ENCODE measurements at regions not wholly inside any gene's neighbourhood (a gene's known extent, or its start where the extent isn't known, plus 50 kb on each side); places are given as distances from the start of the nearest gene placed in this dataset.

DNA sequence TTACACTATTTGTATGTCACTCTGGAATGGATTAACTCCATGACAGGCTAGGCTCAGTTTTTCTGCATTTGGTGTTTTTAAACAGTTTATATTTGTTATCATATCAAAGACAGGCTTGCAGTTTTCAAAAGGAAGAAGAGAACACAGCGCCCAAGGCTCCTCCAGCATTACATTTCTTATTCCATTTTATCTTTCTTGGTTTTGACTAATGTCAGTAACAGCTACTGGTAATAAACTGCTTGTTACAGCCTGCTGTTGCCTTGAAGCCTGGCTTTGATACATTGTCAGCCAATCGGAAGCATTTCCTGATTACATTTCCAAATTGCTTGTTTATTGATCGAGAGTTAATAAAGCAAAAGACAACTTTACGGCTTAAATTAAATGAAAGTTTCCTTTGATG lies 166.0 kb upstream of the MDFIC start:
- no peak for DNase-seq (ENCODE audit: low read depth)

GRCh38 chr7:114758661-114759227 lies 163.2 kb upstream of the MDFIC start:
- DNase-seq (ENCODE audit: low read depth): no peak

DNA sequence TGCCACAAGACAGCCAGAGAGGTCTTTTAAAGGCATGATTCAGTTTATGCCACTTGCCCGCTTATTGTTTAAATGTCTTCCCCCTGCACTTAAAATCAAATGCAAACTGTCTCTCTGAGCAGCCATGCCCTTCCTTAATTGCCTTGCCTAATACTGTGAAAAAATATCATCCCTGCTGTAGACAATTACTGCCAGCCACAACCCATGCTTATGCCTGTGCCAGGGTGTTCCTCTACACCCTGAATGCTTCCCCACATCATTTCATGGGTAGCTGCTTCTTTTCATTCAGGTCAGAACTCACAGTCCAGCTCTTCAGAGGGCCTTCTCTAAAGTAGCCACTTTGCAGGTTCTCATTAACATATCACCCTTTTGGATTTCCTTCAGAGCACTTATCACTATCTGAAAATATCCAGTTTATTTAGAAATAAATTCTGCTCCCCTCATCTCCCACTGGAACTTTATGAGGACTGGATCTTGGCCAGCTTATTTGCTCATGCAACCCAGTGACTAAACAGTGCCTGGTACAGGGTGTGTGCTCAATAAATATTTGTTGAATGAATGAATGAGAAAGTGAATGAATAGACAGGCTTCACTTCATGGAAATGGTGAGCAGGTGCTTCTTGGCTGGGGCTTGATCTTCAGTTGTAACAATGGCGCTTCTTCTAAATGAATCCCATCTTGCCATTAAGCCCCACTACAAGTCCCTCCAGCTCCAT lies 162.4 kb upstream of the MDFIC start:
- DNase-seq (ENCODE audit: low read depth): peak; percentile 21

GRCh38 chr7:114760477-114760876 lies 161.4 kb upstream of the MDFIC start:
- DNase-seq (ENCODE audit: low read depth): no peak

- DNase-seq (ENCODE audit: low read depth): no peak
Measured at GRCh38 chr7:114761973-114762372, 159.9 kb upstream of the MDFIC start.

DNA sequence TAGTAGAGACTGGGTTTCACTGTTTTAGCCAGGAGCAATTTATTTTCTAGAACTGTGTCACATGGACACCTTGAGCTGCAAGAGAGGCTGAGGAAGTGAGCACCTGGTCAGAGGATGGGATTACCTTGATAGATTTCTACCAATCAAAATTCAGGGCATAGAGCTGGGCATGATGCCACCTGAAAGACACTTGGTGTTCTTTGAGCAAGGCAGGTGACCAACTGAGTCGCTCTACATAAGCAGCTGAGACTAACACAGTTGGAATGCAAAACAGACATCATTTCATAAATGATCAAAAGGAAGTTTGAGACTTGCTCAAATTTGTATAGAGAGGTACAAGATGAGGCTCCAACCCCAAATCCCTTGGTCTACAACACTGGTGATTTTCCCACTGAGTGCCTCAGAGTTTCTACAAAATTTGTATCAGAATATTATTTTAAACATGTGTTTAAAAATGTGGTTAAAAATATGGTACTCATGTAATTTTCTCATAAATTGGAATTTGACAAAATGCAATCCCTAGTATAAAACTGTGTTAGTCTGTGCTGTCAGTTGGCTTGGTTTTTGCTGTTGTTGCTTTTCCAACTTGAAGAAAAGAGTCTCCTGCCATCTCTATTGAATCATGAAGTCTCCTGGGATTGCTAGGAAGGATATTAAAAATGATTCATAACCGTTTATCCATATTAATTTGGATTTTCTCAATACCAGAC lies 156.4 kb upstream of the MDFIC start:
- no peak for DNase-seq (ENCODE audit: low read depth)

DNA sequence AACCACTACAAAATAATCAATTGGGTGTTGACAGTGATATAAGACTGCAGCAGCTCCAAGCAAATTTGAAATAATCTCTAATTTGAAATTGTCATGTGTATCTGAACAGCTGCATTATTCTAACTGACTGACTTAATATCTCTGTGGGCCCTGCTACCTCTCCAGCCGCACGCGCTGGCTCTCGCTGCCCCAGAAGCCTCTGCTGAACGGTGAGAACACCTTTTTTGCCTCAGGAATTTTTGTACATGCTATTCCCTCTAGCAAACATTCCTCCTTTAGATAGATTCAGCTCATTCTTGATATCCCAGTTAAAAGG lies 155.9 kb upstream of the MDFIC start:
- no peak for DNase-seq (ENCODE audit: low read depth)

GRCh38 chr7:114777288-114777687 lies 144.6 kb upstream of the MDFIC start:
- DNase-seq (ENCODE audit: low read depth): no peak

DNA sequence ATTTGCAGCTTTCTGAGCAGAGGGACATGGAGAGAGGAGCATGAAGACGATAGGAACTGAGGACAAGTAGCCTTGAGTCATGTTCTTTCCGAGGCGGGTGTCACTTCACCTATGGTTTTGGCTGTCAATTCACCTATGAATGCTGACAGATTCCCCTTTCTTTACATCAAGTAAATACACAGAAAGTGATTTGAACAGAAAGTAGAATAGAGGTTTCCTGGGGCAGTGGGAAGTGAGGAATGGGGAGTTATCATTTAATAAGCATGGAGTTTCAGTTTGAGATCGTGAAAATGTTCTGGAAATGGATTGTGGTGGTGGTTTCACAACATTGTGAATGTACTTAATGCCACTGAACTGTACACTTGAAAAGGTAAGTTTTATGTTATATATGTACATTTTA lies 138.4 kb upstream of the MDFIC start:
- DNase-seq (ENCODE audit: low read depth): no peak

GRCh38 chr7:114784177-114784576 lies 137.7 kb upstream of the MDFIC start:
- DNase-seq (ENCODE audit: low read depth): no peak

DNA sequence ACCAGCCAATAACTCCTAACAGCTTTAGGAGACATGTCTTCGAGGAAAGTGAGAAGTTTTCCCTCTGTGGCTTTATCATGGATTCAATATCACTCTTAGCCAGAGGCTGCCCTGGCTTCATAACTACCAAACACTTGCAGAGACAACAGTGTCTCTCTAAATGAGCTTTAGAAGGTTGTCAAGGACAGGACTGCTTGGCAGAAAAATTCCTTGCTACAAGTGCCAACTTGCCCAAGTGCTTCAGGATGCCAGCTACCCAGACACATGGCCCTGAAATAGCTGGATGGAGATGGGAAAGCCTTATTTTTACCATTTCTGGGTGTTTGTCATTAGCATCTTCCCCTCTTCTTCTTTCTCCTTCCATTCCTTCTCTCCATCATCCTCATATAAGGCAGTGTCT lies 137.1 kb upstream of the MDFIC start:
- no peak for DNase-seq (ENCODE audit: low read depth)

- no peak for DNase-seq (ENCODE audit: low read depth)
Measured at GRCh38 chr7:114785496-114785895, 136.4 kb upstream of the MDFIC start.

- DNase-seq (ENCODE audit: low read depth): no peak
Measured at GRCh38 chr7:114786455-114786854, 135.4 kb upstream of the MDFIC start.

- DNase-seq (ENCODE audit: low read depth): no peak
Measured at GRCh38 chr7:114787556-114787955, 134.3 kb upstream of the MDFIC start.

DNA sequence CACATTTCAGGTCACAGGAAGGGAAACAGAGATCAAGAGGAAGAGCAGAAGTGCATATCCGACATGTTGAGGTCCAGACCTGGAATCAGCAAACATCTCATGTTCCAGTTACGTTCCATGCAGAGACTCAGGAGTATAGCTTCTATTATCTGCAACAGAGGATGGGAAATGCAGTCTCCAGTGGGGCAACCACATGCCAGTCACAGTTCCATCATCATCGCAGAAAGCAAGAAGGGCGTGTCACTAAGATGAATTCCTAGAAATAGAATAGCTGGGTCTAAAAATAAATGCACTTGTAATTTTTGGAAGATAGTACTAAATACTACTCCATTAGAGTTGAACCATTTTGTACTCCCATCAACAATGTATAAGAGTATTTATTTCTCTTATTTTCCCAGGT lies 133.2 kb upstream of the MDFIC start:
- no peak for DNase-seq (ENCODE audit: low read depth)

DNA sequence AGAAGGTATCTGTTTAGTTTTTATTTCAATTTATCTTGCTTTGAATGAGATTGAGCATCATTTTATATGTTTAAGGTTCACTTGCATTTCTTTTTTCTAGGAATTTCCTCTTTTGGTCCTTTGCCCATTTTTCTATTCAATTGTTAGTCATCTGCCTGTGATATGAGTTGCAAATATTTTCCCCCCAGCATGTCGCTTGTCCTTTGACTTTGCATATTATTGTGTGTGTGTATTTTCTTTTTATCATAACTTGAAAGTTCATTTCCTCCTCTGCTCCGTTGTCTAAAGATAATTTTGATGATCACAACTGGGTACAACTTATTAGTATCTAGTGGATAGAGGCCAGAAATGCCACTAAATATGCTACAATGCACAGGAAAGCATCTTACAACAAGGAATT lies 132.7 kb upstream of the MDFIC start:
- peak; percentile 42 for DNase-seq (ENCODE audit: low read depth)

GRCh38 chr7:114789871-114790311 lies 132.0 kb upstream of the MDFIC start:
- peak; percentile 83 for DNase-seq (ENCODE audit: low read depth)

GRCh38 chr7:114790521-114790920 lies 131.4 kb upstream of the MDFIC start:
- no peak for DNase-seq (ENCODE audit: low read depth)

GRCh38 chr7:114791771-114792170 lies 130.1 kb upstream of the MDFIC start:
- DNase-seq (ENCODE audit: low read depth): no peak

DNA sequence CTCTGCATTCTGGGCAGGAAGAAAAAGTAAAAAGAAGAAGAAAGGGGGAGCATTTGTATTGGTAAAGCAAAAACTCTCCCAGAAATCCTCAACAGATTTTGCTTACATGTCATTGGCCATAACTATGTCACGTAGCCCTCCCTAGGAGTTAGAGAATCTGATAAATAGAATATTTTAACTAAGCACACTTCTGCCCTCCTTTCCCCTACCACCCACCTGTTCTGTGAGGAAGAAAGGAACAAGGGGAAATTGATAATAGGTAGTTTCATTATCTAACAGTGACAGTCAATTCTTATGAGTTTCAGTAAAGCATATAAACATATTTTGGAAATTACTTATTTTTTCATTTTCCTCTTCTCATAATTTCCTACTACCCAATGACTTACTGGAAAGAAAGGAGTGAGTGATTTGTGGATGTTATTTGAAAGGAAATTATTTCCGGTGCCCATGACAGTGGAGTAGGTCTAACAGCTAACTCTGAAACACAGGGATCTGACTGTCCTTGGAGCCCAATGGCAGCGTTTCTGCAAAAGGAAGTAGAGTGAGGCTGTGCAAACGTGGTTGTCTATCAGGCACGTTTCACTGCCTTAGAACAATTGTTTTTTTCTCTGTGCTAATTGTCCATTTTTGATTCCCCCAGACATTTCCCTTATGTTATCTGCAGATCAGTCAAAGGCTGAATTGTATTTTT lies 128.6 kb upstream of the MDFIC start:
- no peak for DNase-seq (ENCODE audit: low read depth)

- DNase-seq (ENCODE audit: low read depth): no peak
Measured at GRCh38 chr7:114795475-114795874, 126.4 kb upstream of the MDFIC start.

DNA sequence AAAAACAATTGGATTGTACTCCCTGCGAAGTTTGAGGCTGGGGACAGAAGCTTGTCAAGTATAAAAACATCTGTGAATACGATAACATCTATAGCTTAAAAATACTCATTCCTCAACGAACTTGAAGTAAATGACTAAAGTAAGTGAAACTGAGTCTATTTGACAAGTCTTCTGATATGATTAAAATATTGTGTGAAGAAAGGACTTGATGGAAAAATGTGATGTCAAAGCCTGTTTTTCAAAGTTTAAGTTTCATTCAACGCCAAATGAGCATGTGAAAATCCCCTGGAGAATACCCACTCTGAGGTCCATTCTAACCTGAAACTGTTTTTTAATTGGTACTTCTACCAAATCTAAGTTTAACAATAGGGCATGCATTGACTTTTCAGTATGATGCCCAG lies 122.3 kb upstream of the MDFIC start:
- no peak for DNase-seq (ENCODE audit: low read depth)

- no peak for DNase-seq (ENCODE audit: low read depth)
Measured at GRCh38 chr7:114802632-114803031, 119.3 kb upstream of the MDFIC start.
